HG03520 (cell line): ENCODE measurements at regions not wholly inside any gene's neighbourhood (a gene's known extent, or its start where the extent isn't known, plus 50 kb on each side); places are given as distances from the start of the nearest gene placed in this dataset.
"Not testable (repeated sequence)": the region's sequence is repeated elsewhere in the genome, so short reads cannot be mapped to it uniquely, and the experiment has no call there.

Experiments used
- ATAC-seq: cut with Tn5 transposase; IDR thresholded peaks from one replicate; pipeline ENCODE4 v1.9.1; 2021; ENCODE audit warnings: mild to moderate bottlenecking, moderate library complexity; ENCODE audit not compliant: unreplicated experiment

GRCh38 chr4:179331362-179331761 is 1889.1 kb upstream of the AGA start:
- no peak for ATAC-seq

GRCh38 chr4:179344861-179345260 is 1902.6 kb upstream of the AGA start:
- no peak for ATAC-seq

- no peak for ATAC-seq
Observed at GRCh38 chr4:179352221-179352620, 1910.0 kb upstream of the AGA start.

- no peak for ATAC-seq
Observed at GRCh38 chr4:179353786-179354185, 1911.5 kb upstream of the AGA start.

- ATAC-seq = no peak
Observed at GRCh38 chr4:179361978-179362486, 1919.8 kb upstream of the AGA start.

- not testable (repeated sequence) for ATAC-seq
Observed at GRCh38 chr4:179365932-179366331, 1923.7 kb upstream of the AGA start.

- ATAC-seq = no peak
Observed at GRCh38 chr4:179372242-179372641, 1930.0 kb upstream of the AGA start.

GRCh38 chr4:179372746-179373145 is 1930.5 kb upstream of the AGA start:
- ATAC-seq = no peak

GRCh38 chr4:179378847-179379246 is 1936.6 kb upstream of the AGA start:
- not testable (repeated sequence) for ATAC-seq

- no peak for ATAC-seq
Observed at GRCh38 chr4:179392787-179393186, 1950.5 kb upstream of the AGA start.

GRCh38 chr4:179398414-179398813 is 1956.2 kb upstream of the AGA start:
- no peak for ATAC-seq

GRCh38 chr4:179399054-179399782 is 1957.0 kb upstream of the AGA start:
- no peak for ATAC-seq

GRCh38 chr4:179415037-179415846 is 1973.0 kb upstream of the AGA start:
- no peak for ATAC-seq

- no peak for ATAC-seq
Observed at GRCh38 chr4:179415847-179416223, 1973.6 kb upstream of the AGA start.

- ATAC-seq = no peak
Observed at GRCh38 chr4:179417357-179417756, 1975.1 kb upstream of the AGA start.

- ATAC-seq = no peak
Observed at GRCh38 chr4:179437962-179438361, 1995.7 kb upstream of the AGA start.

- no peak for ATAC-seq
Observed at GRCh38 chr4:179441596-179441995, 1999.4 kb upstream of the AGA start.

- ATAC-seq = no peak
Observed at GRCh38 chr4:179447308-179447707, 2005.1 kb upstream of the AGA start.

GRCh38 chr4:179465131-179465797 is 2023.0 kb upstream of the AGA start:
- no peak for ATAC-seq

- ATAC-seq = no peak
Observed at GRCh38 chr4:179467878-179468277, 2025.6 kb upstream of the AGA start.

- ATAC-seq = no peak
Observed at GRCh38 chr4:179472164-179472563, 2029.9 kb upstream of the AGA start.

GRCh38 chr4:179478608-179479007 is 2036.4 kb upstream of the AGA start:
- no peak for ATAC-seq
